PC-3 (cell line): ENCODE measurements at regions not wholly inside any gene's neighbourhood (a gene's known extent, or its start where the extent isn't known, plus 50 kb on each side); places are given as distances from the start of the nearest gene placed in this dataset.

Experiments
- CTCF ChIP-seq: fragments of 300-600 bp; sonication (generic); conservative IDR thresholded peaks from 2 replicates; pipeline ENCODE4 v1.5.1; 2017; ENCODE audit warnings: antibody characterized with exemption, low read depth, mild to moderate bottlenecking, low read length
- EZH2phosphoT487 ChIP-seq: fragments of 300-600 bp; sonication (generic); IDR thresholded peaks from 2 replicates; pipeline ENCODE4 v1.6.1; 2018; ENCODE audit warnings: mild to moderate bottlenecking, antibody characterized with exemption, low read length, borderline replicate concordance

- TF ChIP-seq EZH2phosphoT487 (no peak), CTCF (no peak)
Measured at GRCh38 chr6:112725541-112726085, 378.5 kb downstream of the RFPL4B start.
